ENCODE measurements at regions not wholly inside any gene's neighbourhood (a gene's known extent, or its start where the extent isn't known, plus 50 kb on each side); places are given as distances from the start of the nearest gene placed in this dataset.

DNA sequence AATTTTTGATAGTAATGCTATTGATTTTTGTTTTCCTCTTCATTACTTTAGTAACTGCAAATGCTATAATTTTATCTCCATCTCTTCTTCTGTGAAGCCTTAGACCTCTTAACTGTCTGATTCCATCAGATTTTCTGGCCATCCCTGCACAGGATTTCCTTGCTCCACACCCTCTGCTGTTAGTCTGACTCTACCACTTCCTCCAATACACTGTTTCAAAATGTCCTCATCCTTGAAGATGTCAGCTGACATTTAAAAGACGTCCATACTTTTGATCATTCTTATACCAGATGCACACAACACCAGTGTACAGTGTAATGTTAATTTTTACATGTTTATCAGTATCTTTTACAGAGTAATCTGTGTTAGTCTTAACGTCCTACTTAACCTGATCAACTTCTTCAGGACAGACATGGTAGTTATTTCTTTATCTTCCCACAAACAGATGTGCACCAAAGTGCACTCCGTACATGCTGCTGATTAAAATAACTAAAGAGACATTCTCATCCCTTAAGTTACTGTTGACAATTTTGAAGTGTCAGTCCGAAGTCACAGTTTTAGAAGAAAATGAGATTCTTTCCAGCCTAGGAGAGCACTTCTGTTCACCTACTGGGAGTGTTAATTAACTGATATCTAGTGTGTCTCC lies 102.4 kb upstream of the RASGRP1 start:
- WGBS (ENCODE audit: extremely low coverage, insufficient coverage, insufficient read length): no CpG with 5 or more reads among the region's 4 CpGs
- Histone ChIP-seq H2BK120ac (ENCODE audit: insufficient read depth, low read length, poor library complexity) (no peak overlapping the region), H3K4me2 (ENCODE audit: low read length) (no peak overlapping the region)

DNA sequence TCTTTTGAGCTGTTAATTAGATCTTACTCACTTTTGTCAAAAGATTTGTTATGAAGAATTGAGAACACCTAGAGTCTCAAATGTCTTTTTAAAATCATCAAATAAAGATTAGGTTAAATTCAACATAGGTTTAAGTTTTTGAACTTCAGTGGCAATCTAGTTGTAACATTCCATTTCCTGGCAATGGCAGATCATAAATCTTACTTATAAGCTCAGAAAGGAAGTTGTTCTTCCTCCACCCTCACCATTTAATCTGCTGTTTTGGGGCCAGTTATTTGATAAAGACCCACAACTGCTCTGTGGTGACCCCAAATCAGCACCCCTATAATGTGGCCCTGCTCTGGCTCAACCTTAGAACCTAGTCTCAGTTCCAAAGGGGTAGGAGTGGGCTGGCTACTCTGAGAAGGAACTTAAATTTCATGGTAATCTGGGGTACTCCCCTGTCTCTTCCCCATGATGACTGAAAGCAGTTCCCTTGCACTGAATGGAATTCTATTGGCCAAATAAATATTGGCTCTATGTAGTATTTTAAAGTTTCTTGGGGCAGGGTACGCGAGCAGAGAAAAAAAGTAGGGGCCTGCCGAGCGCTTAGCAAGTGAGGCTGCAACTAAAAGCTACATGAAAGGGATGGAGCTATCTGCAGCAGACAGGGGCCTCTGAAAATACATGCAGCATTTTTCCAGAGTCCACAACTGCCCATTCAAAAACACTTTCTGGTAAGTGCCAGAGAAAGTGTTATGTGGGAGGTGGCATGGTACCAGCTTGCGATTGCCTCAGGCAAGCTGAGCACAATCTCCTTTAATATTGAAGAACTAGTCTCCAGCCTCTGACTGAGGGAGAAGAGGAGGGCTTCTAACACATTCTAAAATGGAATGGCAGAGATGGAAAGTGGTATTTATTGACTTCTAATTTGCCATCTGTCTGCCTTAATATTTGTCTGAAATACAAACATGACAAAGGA lies 103.6 kb upstream of the RASGRP1 start:
- H3K4me1 ChIP-seq (ENCODE audit: control insufficient read depth in 1 of 2, insufficient read depth in 2 of 2, low read length in 2 of 2): no peaks in the 10 kb centered on the region
- H3K9me3 ChIP-seq (ENCODE audit: insufficient read depth, low read depth, low read length): no peaks in the 10 kb centered on the region
- H2BK12ac ChIP-seq (ENCODE audit: low read length): no peak overlapping the region
- H2AK5ac ChIP-seq (ENCODE audit: low read length): no peak overlapping the region
- H3K4me2 ChIP-seq (ENCODE audit: low read length): no peak overlapping the region
- H4K91ac ChIP-seq (ENCODE audit: low read depth, low read length): no peak overlapping the region
- no peak overlapping the region for H3K18ac ChIP-seq (ENCODE audit: low read length)
- no peak overlapping the region for H3K9ac ChIP-seq (ENCODE audit: low read length)
- H4K12ac ChIP-seq (ENCODE audit: low read depth, low read length): no peak overlapping the region
- no peak overlapping the region for H4K8ac ChIP-seq (ENCODE audit: low read depth, low read length)
- H3K79me1 ChIP-seq (ENCODE audit: low read length): no peaks in the 10 kb centered on the region
- H2BK120ac ChIP-seq (ENCODE audit: insufficient read depth, low read length, poor library complexity): no peak overlapping the region
- H3K36me3 ChIP-seq (ENCODE audit: control insufficient read depth in 1 of 2, insufficient read depth in 2 of 2, low read length in 2 of 2): no peaks in the 10 kb centered on the region
- no peak overlapping the region for H3K23ac ChIP-seq (ENCODE audit: low read length)
- no CpG with 5 or more reads among the region's 5 CpGs for WGBS (ENCODE audit: extremely low coverage, insufficient coverage, insufficient read length)
- H3K4ac ChIP-seq (ENCODE audit: low read depth, low read length): no peak overlapping the region
- no peak for DNase-seq
- H3K27me3 ChIP-seq (ENCODE audit: insufficient read depth, low read length): no peaks in the 10 kb centered on the region
- H3K79me2 ChIP-seq (ENCODE audit: control insufficient read depth, insufficient read depth, low read length, poor library complexity): no peaks in the 10 kb centered on the region
- no peak overlapping the region for H3K27ac ChIP-seq (ENCODE audit: low read depth, low read length)
- no peak overlapping the region for H2AFZ ChIP-seq (ENCODE audit: insufficient read depth, low read length, poor library complexity)
- H2BK5ac ChIP-seq (ENCODE audit: low read depth, low read length, poor library complexity): no peak overlapping the region
- H3K4me3 ChIP-seq (ENCODE audit: low read depth, low read length): no peak overlapping the region
- no peak overlapping the region for H3K14ac ChIP-seq (ENCODE audit: low read length)

More for the DNA sequence above, 102.4 kb upstream of the RASGRP1 start:
- H3K4me1 ChIP-seq (ENCODE audit: control insufficient read depth in 1 of 2, insufficient read depth in 2 of 2, low read length in 2 of 2): no peaks in the 10 kb centered on the region
- no peak overlapping the region for H4K8ac ChIP-seq (ENCODE audit: low read depth, low read length)
- no peak overlapping the region for H3K9ac ChIP-seq (ENCODE audit: low read length)
- no peaks in the 10 kb centered on the region for H3K27me3 ChIP-seq (ENCODE audit: insufficient read depth, low read length)
- H3K14ac ChIP-seq (ENCODE audit: low read length): no peak overlapping the region
- no peak overlapping the region for H2BK5ac ChIP-seq (ENCODE audit: low read depth, low read length, poor library complexity)
- no peak overlapping the region for H3K4me3 ChIP-seq (ENCODE audit: low read depth, low read length)
- H3K9me3 ChIP-seq (ENCODE audit: insufficient read depth, low read depth, low read length): no peaks in the 10 kb centered on the region
- H2AFZ ChIP-seq (ENCODE audit: insufficient read depth, low read length, poor library complexity): no peak overlapping the region
- H4K91ac ChIP-seq (ENCODE audit: low read depth, low read length): no peak overlapping the region
- H3K23ac ChIP-seq (ENCODE audit: low read length): no peak overlapping the region
- H2BK12ac ChIP-seq (ENCODE audit: low read length): no peak overlapping the region
- H3K27ac ChIP-seq (ENCODE audit: low read depth, low read length): no peak overlapping the region
- H3K79me2 ChIP-seq (ENCODE audit: control insufficient read depth, insufficient read depth, low read length, poor library complexity): no peaks in the 10 kb centered on the region
- no peak overlapping the region for H2AK5ac ChIP-seq (ENCODE audit: low read length)
- H3K79me1 ChIP-seq (ENCODE audit: low read length): no peaks in the 10 kb centered on the region
- H4K12ac ChIP-seq (ENCODE audit: low read depth, low read length): no peak overlapping the region
- no peak overlapping the region for H3K4ac ChIP-seq (ENCODE audit: low read depth, low read length)
- H3K18ac ChIP-seq (ENCODE audit: low read length): no peak overlapping the region
- no peaks in the 10 kb centered on the region for H3K36me3 ChIP-seq (ENCODE audit: control insufficient read depth in 1 of 2, insufficient read depth in 2 of 2, low read length in 2 of 2)
- DNase-seq: no peak

GRCh38 chr15:38668898-38669391 lies 104.3 kb upstream of the RASGRP1 start:
- Histone ChIP-seq H4K8ac (ENCODE audit: low read depth, low read length) (no peak overlapping the region), H2AK5ac (ENCODE audit: low read length) (no peak overlapping the region), H4K91ac (ENCODE audit: low read depth, low read length) (no peak overlapping the region), H3K79me2 (ENCODE audit: control insufficient read depth, insufficient read depth, low read length, poor library complexity) (no peaks in the 10 kb centered on the region), H3K9ac (ENCODE audit: low read length) (no peak overlapping the region), H3K4me2 (ENCODE audit: low read length) (no peak overlapping the region), H2BK12ac (ENCODE audit: low read length) (no peak overlapping the region), H2BK5ac (ENCODE audit: low read depth, low read length, poor library complexity) (no peak overlapping the region), H3K18ac (ENCODE audit: low read length) (no peak overlapping the region), H3K4me3 (ENCODE audit: low read depth, low read length) (no peak overlapping the region), H3K27me3 (ENCODE audit: insufficient read depth, low read length) (no peaks in the 10 kb centered on the region), H3K79me1 (ENCODE audit: low read length) (no peaks in the 10 kb centered on the region), H2AFZ (ENCODE audit: insufficient read depth, low read length, poor library complexity) (no peak overlapping the region), H3K36me3 (ENCODE audit: control insufficient read depth in 1 of 2, insufficient read depth in 2 of 2, low read length in 2 of 2) (no peaks in the 10 kb centered on the region), H3K9me3 (ENCODE audit: insufficient read depth, low read depth, low read length) (no peaks in the 10 kb centered on the region), H2BK120ac (ENCODE audit: insufficient read depth, low read length, poor library complexity) (no peak overlapping the region), H4K12ac (ENCODE audit: low read depth, low read length) (no peak overlapping the region), H3K23ac (ENCODE audit: low read length) (no peak overlapping the region), H3K4me1 (ENCODE audit: control insufficient read depth in 1 of 2, insufficient read depth in 2 of 2, low read length in 2 of 2) (no peaks in the 10 kb centered on the region), H3K14ac (ENCODE audit: low read length) (no peak overlapping the region), H3K27ac (ENCODE audit: low read depth, low read length) (no peak overlapping the region), H3K4ac (ENCODE audit: low read depth, low read length) (no peak overlapping the region)
- WGBS (ENCODE audit: extremely low coverage, insufficient coverage, insufficient read length): no CpG with 5 or more reads among the region's 8 CpGs
- DNase-seq: no peak

DNA sequence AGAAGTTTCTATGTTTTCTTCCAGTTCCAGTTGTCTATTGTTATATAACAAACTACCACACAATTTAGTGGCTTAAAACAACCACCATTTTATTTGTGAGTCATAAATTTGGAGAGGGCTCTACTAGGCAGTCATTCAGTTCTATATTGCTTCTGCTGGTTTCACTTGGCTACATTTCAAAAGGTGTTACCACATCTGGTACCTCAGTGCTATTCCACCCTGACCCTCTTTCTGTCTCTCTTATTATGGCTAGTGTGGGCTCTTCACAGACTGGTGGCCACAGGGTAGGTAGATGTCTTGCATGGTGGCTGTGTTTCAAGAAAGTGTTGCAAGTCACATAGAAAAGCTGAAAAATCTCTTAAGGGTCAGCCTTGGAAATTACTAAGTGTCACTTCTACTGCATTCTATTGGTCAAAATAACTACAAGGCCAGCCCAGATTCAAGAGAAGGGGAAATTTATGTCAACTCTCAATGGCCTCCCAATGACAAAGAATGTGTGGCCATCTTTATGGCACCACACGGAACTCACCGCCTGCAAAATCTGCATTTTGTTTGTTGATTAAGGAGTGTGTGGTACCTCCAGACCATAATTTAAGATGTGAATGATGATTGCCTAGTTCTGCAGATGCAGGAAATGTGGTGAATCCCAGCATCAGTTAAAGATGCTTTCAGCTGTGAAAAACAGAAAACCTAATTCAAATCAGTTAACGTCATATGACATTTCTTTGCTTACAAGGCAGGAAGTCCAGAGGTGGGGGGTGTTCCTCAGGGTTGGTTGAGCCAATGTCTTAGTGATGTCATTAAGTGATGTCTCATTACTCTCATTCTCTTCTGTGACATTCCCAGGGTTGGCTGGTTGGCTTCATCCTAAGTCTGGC lies 105.8 kb upstream of the RASGRP1 start:
- H3K79me1 ChIP-seq (ENCODE audit: low read length): no peaks in the 10 kb centered on the region
- no peak for DNase-seq
- H2BK12ac ChIP-seq (ENCODE audit: low read length): no peak overlapping the region
- no peak overlapping the region for H2AFZ ChIP-seq (ENCODE audit: insufficient read depth, low read length, poor library complexity)
- no peaks in the 10 kb centered on the region for H3K27me3 ChIP-seq (ENCODE audit: insufficient read depth, low read length)
- H2BK120ac ChIP-seq (ENCODE audit: insufficient read depth, low read length, poor library complexity): no peak overlapping the region
- no CpG with 5 or more reads among the region's 3 CpGs for WGBS (ENCODE audit: extremely low coverage, insufficient coverage, insufficient read length)
- H3K14ac ChIP-seq (ENCODE audit: low read length): no peak overlapping the region
- no peaks in the 10 kb centered on the region for H3K79me2 ChIP-seq (ENCODE audit: control insufficient read depth, insufficient read depth, low read length, poor library complexity)
- H3K36me3 ChIP-seq (ENCODE audit: control insufficient read depth in 1 of 2, insufficient read depth in 2 of 2, low read length in 2 of 2): no peaks in the 10 kb centered on the region
- H3K4me1 ChIP-seq (ENCODE audit: control insufficient read depth in 1 of 2, insufficient read depth in 2 of 2, low read length in 2 of 2): no peaks in the 10 kb centered on the region
- H3K18ac ChIP-seq (ENCODE audit: low read length): no peak overlapping the region
- no peak overlapping the region for H4K8ac ChIP-seq (ENCODE audit: low read depth, low read length)
- no peak overlapping the region for H3K27ac ChIP-seq (ENCODE audit: low read depth, low read length)
- no peak overlapping the region for H2AK5ac ChIP-seq (ENCODE audit: low read length)
- no peak overlapping the region for H3K4me2 ChIP-seq (ENCODE audit: low read length)
- H3K23ac ChIP-seq (ENCODE audit: low read length): no peak overlapping the region
- H3K4ac ChIP-seq (ENCODE audit: low read depth, low read length): no peak overlapping the region
- H3K4me3 ChIP-seq (ENCODE audit: low read depth, low read length): no peak overlapping the region
- no peak overlapping the region for H3K9ac ChIP-seq (ENCODE audit: low read length)
- H3K9me3 ChIP-seq (ENCODE audit: insufficient read depth, low read depth, low read length): no peaks in the 10 kb centered on the region
- no peak overlapping the region for H2BK5ac ChIP-seq (ENCODE audit: low read depth, low read length, poor library complexity)
- H4K12ac ChIP-seq (ENCODE audit: low read depth, low read length): no peak overlapping the region
- no peak overlapping the region for H4K91ac ChIP-seq (ENCODE audit: low read depth, low read length)

Measured in trophoblast cell (in vitro differentiated cells and primary cell).